NB4 (cell line): ENCODE measurements at regions not wholly inside any gene's neighbourhood (a gene's known extent, or its start where the extent isn't known, plus 50 kb on each side); places are given as distances from the start of the nearest gene placed in this dataset.
A peak's percentile ranks its signal among the peaks of the same experiment; 100 is the strongest.

Source experiments
- DNase-seq: peaks from one replicate; pipeline ENCODE4 v3.0.0; 2010; ENCODE audit warnings: low read depth
- H3K4me3 ChIP-seq: one replicate; pipeline ENCODE4 v1.5.1; 2011; ENCODE audit warnings: mild to moderate bottlenecking, low read depth, low read length, moderate library complexity
- CTCF ChIP-seq: IDR thresholded peaks from one replicate; pipeline ENCODE4 v1.5.1; 2012; ENCODE audit warnings: low read depth, low read length
- MAX ChIP-seq: IDR thresholded peaks from 2 replicates; pipeline ENCODE4 v1.6.1; 2011; ENCODE audit warnings: low read depth, low read length
- MYC ChIP-seq: IDR thresholded peaks from 2 replicates; pipeline ENCODE4 v1.6.1; 2011; ENCODE audit warnings: low read depth, low read length
- POLR2A ChIP-seq: IDR thresholded peaks from 2 replicates; pipeline ENCODE4 v1.6.1; 2011; ENCODE audit warnings: mild to moderate bottlenecking; ENCODE audit not compliant: insufficient read length; ENCODE audit errors: extremely low read depth

GRCh38 chr11:37110385-37110784 is 512.3 kb upstream of the RAG2 start:
- no peak for TF ChIP-seq CTCF
- TF ChIP-seq POLR2A = no peak
- TF ChIP-seq MYC = no peak
- TF ChIP-seq MAX = no peak
- DNase-seq = no peak
- H3K4me3 ChIP-seq = no peak overlapping the region

GRCh38 chr11:37109286-37109585 is 511.2 kb upstream of the RAG2 start:
- DNase-seq = no peak
- TF ChIP-seq MYC (no peak), MAX (no peak), POLR2A (no peak), CTCF (no peak)
- H3K4me3 ChIP-seq = no peak overlapping the region

GRCh38 chr11:37108436-37109285 is 510.6 kb upstream of the RAG2 start:
- peak; percentile 10 for DNase-seq
- no peak overlapping the region for H3K4me3 ChIP-seq
- TF ChIP-seq MYC = no peak

GRCh38 chr11:37107831-37108230 is 509.8 kb upstream of the RAG2 start:
- TF ChIP-seq MAX = no peak
- no peak for TF ChIP-seq POLR2A
- TF ChIP-seq MYC = no peak
- no peak for DNase-seq
- no peak overlapping the region for H3K4me3 ChIP-seq

GRCh38 chr11:37107415-37107814 is 509.4 kb upstream of the RAG2 start:
- H3K4me3 ChIP-seq = no peak overlapping the region
- DNase-seq = no peak
- TF ChIP-seq MYC (no peak), POLR2A (no peak), CTCF (no peak), MAX (no peak)

GRCh38 chr11:37105427-37105826 is 507.4 kb upstream of the RAG2 start:
- TF ChIP-seq POLR2A (no peak), MAX (no peak), MYC (no peak), CTCF (no peak)
- no peak overlapping the region for H3K4me3 ChIP-seq
- no peak for DNase-seq
